ENCODE measurements at regions not wholly inside any gene's neighbourhood (a gene's known extent, or its start where the extent isn't known, plus 50 kb on each side); places are given as distances from the start of the nearest gene placed in this dataset.

DNA sequence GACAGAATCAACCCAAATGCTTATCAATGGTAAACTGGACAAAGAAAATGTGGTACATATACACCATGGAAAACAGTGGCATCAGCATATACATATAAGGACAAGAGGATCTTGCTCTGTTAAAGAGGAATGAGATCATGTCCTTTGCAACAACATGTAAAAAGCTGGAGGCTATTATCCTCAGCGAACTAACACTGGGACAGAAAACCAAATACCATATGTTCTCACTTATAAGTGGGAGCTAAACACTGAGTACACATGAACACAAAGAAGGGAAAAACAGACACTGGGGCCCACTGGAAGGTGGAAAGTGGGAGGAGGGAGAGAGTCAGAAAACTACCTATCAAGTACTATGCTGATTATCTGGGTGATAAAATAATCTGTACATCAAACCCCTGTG is 447.3 kb upstream of the MAF start:
- no peak for DNase-seq (ENCODE audit: low read depth)
- no peak overlapping the region for H3K4me3 ChIP-seq (replicated peaks; ENCODE audit: low read depth, low read length)
- TF ChIP-seq, protein P1, sequence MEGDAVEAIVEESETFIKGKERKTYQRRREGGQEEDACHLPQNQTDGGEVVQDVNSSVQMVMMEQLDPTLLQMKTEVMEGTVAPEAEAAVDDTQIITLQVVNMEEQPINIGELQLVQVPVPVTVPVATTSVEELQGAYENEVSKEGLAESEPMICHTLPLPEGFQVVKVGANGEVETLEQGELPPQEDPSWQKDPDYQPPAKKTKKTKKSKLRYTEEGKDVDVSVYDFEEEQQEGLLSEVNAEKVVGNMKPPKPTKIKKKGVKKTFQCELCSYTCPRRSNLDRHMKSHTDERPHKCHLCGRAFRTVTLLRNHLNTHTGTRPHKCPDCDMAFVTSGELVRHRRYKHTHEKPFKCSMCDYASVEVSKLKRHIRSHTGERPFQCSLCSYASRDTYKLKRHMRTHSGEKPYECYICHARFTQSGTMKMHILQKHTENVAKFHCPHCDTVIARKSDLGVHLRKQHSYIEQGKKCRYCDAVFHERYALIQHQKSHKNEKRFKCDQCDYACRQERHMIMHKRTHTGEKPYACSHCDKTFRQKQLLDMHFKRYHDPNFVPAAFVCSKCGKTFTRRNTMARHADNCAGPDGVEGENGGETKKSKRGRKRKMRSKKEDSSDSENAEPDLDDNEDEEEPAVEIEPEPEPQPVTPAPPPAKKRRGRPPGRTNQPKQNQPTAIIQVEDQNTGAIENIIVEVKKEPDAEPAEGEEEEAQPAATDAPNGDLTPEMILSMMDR (IDR thresholded peaks at IDR 0.05; ENCODE audit: low read length, missing control alignments) = no peak

DNA sequence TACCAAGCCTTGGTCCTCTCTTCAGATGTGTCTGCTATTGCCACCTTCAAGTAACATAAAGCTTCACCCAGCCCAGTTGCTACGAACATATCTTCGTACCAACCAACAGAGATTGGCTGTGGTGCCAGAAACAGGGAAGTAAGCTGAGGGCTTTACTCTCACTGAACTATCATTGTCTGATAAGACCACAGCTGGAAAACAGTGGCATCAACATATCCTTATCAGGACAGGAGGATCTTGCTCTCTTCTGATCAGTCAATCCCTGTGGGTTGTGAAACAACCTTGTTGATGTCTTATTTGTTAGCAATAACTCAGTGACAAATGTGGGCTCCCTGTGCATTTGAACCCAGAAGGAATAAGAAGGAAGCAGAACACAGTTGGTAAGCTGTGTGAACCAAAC is 446.3 kb upstream of the MAF start:
- TF ChIP-seq, protein P1 (IDR thresholded peaks at IDR 0.05; ENCODE audit: low read length, missing control alignments) = no peak
- no peak for DNase-seq (ENCODE audit: low read depth)

DNA sequence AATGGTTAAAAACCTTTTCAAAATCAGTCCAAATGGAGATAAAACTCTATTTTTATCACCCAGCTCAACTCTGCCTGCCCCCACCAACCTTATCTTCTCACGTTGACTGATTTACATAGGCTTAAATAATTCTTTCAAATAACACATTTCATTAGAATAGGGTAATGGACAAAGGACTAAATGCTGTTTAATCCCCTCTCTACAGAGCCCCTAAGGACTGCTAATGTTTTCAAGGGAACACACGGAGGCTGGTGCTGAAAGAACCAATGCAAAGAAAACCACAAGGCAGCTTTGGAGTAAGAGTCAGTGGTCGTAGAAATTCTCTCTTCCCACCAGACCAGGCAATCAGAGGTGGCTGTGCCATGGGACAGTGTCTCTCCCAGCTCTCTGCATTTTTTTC is 445.7 kb upstream of the MAF start:
- H3K4me3 ChIP-seq (replicated peaks; ENCODE audit: low read depth, low read length) = no peak overlapping the region
- TF ChIP-seq, protein P1 (IDR thresholded peaks at IDR 0.05; ENCODE audit: low read length, missing control alignments) = no peak

More for the DNA sequence above, 446.3 kb upstream of the MAF start:
- H3K4me3 ChIP-seq (replicated peaks; ENCODE audit: low read depth, low read length) = no peak overlapping the region

DNA sequence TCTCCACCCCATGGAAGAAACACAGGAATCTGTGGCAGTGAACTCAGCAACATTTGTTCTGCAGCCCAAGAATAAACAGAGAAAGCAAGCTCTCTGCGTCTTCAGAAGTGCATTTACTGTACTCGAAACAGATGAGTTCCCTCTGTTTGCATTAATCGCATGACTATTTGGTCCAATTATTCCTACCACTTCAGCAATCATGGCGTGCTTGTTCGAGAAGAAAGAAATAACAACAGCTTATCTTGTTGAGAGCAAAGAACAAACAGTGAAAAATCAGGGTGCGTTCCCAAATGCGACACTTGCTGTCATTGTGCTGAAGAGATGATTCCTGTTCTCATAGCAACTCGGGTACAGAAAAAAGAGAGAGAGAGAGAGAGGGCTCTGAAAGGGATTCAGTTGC is 445.3 kb upstream of the MAF start:
- TF ChIP-seq, protein P1 (IDR thresholded peaks at IDR 0.05; ENCODE audit: low read length, missing control alignments) = no peak
- no peak overlapping the region for H3K4me3 ChIP-seq (replicated peaks; ENCODE audit: low read depth, low read length)
- DNase-seq (ENCODE audit: low read depth) = no peak

More for the DNA sequence above, 445.7 kb upstream of the MAF start:
- no peak for DNase-seq (ENCODE audit: low read depth)

DNA sequence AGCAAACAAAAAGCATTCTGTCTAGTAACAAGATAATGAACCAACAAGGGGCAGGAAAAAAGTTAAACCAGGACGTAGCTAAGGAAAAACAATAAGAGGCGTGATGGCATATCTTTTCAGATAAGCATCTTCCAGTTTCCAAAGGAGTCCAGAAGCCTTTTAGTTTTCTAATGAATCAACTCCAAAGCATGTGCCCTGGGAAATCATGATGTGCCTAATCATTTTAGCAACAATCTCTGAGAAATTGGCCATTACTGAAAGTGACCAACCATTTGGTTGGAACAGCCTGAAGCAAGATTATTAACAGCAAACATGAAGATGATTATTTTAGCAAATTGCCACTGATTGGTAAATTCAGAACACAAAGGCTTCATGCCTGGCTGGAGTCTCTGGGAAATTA is 440.9 kb upstream of the MAF start:
- TF ChIP-seq, protein P1 (IDR thresholded peaks at IDR 0.05; ENCODE audit: low read length, missing control alignments) = no peak
- no peak overlapping the region for H3K4me3 ChIP-seq (replicated peaks; ENCODE audit: low read depth, low read length)
- DNase-seq (ENCODE audit: low read depth) = no peak

DNA sequence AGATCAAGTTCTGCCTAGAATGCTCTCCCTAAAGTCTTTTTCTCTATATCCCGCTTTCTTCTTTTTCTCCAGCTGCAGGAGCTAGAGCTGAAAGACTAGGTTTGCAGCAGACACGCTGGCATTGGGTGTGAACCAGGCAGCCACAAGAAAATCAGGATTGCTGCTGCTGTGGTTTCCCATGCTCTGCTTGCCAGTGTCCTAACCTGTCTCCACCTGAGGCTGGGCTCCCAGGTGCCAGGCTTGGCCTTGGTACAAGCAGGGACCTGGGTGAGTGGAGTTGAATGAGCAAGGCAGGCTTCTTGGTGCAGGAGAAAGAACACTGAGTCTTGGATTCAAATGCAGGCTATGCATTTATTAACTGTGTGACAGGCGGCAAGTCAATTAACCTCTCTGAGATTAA is 440.3 kb upstream of the MAF start:
- TF ChIP-seq, protein P1 (IDR thresholded peaks at IDR 0.05; ENCODE audit: low read length, missing control alignments) = no peak
- H3K4me3 ChIP-seq (replicated peaks; ENCODE audit: low read depth, low read length) = no peak overlapping the region
- no peak for DNase-seq (ENCODE audit: low read depth)

DNA sequence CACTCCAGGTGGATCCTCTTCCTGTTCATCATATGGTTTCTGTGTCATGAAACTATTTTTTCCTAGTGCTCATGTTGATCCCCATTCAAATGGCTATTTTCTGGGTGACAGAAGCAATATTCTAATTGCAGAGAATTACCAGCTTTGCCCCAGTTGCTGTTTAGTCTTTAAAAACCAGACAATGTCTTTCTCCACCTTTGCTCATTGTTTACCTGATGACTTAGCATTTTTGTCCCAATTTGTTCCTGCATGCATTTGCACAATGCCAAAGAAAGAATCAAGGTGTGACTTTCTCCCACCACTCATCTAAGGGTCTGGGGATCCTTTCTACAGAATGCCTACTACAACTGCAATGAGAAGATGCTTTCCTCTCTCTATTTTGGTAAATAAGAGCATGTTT is 439.9 kb upstream of the MAF start:
- no peak for DNase-seq (ENCODE audit: low read depth)
- H3K4me3 ChIP-seq (replicated peaks; ENCODE audit: low read depth, low read length) = no peak overlapping the region
- TF ChIP-seq, protein P1 (IDR thresholded peaks at IDR 0.05; ENCODE audit: low read length, missing control alignments) = no peak
